Large intestine (tissue), 3 donors: ENCODE measurements at regions not wholly inside any gene's neighbourhood (a gene's known extent, or its start where the extent isn't known, plus 50 kb on each side); places are given as distances from the start of the nearest gene placed in this dataset.

Experiments used
- DNase-seq, 2 donors: peaks; one replicate each; pipeline versions ENCODE4 v3.0.0 to v3.0.0-alpha.2; 2013
- H3K27ac ChIP-seq: one replicate; pipeline ENCODE4 v1.5.1; 2013; ENCODE audit warnings: low read length
- H3K27me3 ChIP-seq: 2 replicates; pipeline ENCODE4 v1.6.1; 2013; ENCODE audit warnings: low read length; ENCODE audit not compliant: control insufficient read depth, insufficient read depth
- H3K36me3 ChIP-seq: 2 replicates; pipeline ENCODE4 v1.6.1; 2013; ENCODE audit warnings: low read length; ENCODE audit not compliant: control insufficient read depth, insufficient read depth
- H3K4me1 ChIP-seq: one replicate; pipeline ENCODE4 v1.6.1; 2013; ENCODE audit warnings: low read length; ENCODE audit not compliant: control insufficient read depth, insufficient read depth
- H3K4me3 ChIP-seq: one replicate; pipeline ENCODE4 v1.5.1; 2013; ENCODE audit warnings: low read length
- H3K9me3 ChIP-seq: one replicate; pipeline ENCODE4 v1.6.1; 2013; ENCODE audit warnings: mild to moderate bottlenecking, low read depth, low read length, moderate library complexity; ENCODE audit not compliant: control insufficient read depth
- WGBS: methylation state at CpG from one replicate; pipeline ENCODE4 v1.1.5; 2013; ENCODE audit warnings: low lambda C conversion rate; ENCODE audit not compliant: insufficient coverage; 5-methylcytosine and 5-hydroxymethylcytosine counted together

DNA sequence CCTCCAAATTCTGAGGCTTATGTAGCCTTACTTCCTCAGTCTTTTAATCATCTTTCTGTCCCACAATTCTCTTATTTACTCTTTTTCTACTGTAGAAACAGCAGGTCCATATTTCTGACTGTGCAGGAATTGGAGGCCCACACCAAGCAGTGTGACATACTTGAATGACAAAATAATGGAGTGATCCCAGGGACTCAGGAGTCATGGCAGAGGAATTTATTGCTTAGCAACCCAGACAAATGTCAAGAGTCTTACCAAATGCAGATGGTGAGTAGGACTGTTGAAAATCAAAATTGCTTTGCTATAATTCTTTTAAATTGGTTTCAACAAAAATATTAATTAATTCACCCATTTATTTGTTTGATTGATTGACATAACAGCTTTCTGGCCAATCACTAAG, 59.9 kb downstream of the HTR1B start:
- no peak for DNase-seq
- H3K4me3 ChIP-seq, result no peak overlapping the region

DNA sequence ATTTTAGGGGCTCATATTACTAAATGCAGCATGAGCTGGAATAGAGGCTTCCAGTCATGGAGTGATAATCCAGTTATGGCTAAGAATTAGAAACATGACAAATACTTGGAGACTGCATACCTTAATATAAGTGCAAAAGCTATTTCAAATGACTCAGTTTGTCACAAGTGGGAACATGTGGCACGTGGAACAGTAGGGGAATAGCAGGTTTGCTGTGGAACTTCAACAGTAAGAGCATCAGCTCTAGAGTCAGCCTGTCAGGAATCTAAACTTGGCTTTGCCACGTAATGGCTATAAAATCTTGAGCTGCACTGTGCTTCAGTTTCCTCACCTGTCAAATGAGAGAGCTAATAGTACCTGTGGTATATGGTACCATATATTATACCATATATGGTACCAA, 62.1 kb downstream of the HTR1B start:
- no peak overlapping the region for H3K4me3 ChIP-seq
- no peaks in the 10 kb centered on the region for H3K4me1 ChIP-seq
- H3K9me3 ChIP-seq, result no peaks in the 10 kb centered on the region
- no peak overlapping the region for H3K27ac ChIP-seq
- H3K36me3 ChIP-seq, result no peaks in the 10 kb centered on the region
- WGBS, result no CpG with 5 or more reads among the region's 2 CpGs
- no peaks in the 10 kb centered on the region for H3K27me3 ChIP-seq
- DNase-seq, result no peak

More for the DNA sequence above, 59.9 kb downstream of the HTR1B start:
- Histone ChIP-seq H3K27ac (no peak overlapping the region), H3K4me1 (no peaks in the 10 kb centered on the region), H3K36me3 (no peaks in the 10 kb centered on the region), H3K9me3 (no peaks in the 10 kb centered on the region), H3K27me3 (no peaks in the 10 kb centered on the region)

DNA sequence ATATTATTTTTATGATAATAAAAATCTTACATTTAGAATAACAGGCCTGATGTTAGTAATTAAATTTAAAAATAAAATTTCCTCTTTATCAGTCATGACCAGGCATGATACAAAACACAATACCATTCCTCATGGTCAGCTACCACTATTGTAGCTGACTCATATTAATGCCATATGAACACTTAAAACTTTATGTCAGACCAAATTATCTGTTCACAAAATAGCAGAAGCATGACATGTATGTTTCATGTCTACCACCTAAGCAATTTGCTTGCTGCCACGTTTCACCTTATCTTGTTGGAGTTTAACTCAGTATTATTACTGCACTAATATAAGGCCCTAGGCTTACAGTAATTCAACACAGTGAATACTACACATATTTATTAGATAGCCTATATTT, 65.7 kb downstream of the HTR1B start:
- H3K4me1 ChIP-seq, result no peaks in the 10 kb centered on the region
- no peaks in the 10 kb centered on the region for H3K27me3 ChIP-seq
- H3K27ac ChIP-seq, result no peak overlapping the region
- no peaks in the 10 kb centered on the region for H3K9me3 ChIP-seq
- no peak overlapping the region for H3K4me3 ChIP-seq
- DNase-seq, result no peak
- WGBS, result no CpG with 5 or more reads among the region's 1 CpG
- H3K36me3 ChIP-seq, result no peaks in the 10 kb centered on the region

DNA sequence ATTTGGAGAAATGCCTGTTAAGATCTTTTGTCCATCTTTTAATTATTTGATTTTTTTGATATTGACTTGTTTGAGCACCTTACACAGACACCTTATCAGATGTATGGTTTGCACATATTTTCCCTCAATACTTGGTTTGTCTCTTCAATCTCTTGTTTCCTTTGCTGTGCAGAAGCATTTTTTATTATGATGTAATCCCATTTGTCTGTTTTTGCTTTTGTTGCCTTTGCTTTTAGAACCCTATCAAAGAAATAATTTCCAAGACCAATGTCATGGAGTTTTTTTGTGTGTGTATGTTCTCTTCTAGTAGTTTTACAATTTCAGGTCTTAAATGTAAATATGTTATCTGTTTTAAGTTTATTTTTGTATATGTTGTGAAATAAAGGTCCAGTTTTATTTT, 73.9 kb downstream of the HTR1B start:
- Histone ChIP-seq H3K4me1 (no peaks in the 10 kb centered on the region), H3K27ac (no peak overlapping the region), H3K9me3 (no peaks in the 10 kb centered on the region), H3K4me3 (no peak overlapping the region), H3K27me3 (no peaks in the 10 kb centered on the region), H3K36me3 (no peaks in the 10 kb centered on the region)
- no peak for DNase-seq

DNA sequence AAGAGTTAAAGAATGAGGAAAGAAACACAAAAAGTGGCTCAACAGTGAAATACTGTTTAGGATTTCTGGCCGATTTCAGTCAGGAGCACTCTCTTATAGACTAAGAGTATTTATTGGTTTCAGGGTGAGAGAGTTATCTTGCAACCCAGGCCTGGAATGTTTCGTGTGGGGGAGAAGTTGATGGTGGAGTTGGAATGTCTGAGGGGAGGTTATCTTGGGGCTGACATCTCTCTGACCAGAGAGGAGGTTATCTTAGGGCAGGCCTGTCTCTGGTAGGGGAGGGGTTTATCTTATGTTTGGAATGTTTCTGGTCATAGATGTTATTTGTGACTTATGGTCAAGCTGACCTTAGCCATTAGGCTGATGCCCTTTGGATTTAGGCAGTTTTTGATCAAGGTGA, 80.3 kb downstream of the HTR1B start:
- WGBS, result 40% methylated on average over 1 of the region's 2 CpGs
- no peaks in the 10 kb centered on the region for H3K4me1 ChIP-seq
- no peak for DNase-seq

DNA sequence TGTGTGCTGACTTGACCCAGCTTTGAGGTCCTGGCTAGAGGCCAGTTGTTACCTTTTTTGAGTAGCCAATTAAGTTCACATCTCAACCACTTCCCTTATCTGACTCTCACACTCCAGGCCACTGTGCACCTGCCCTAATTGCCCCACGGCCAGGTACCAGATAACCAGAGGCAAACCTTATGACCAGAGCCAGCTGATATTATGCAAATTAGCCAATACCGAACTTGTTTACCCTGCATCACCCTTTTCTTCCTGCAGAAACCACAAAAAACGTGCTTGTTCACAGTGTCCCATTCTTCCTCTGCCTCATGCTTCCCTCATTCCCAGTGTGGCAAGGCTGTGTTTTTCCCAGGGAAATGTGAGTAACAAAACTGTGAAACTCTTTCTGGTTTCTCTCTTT, 89.3 kb downstream of the HTR1B start:
- H3K4me3 ChIP-seq, result no peak overlapping the region
- H3K36me3 ChIP-seq, result no peaks in the 10 kb centered on the region
- no peak for DNase-seq
- 53% methylated on average over 2 of the region's 3 CpGs for WGBS
- H3K27ac ChIP-seq, result no peak overlapping the region
- no peaks in the 10 kb centered on the region for H3K4me1 ChIP-seq
- H3K27me3 ChIP-seq, result no peaks in the 10 kb centered on the region
- no peaks in the 10 kb centered on the region for H3K9me3 ChIP-seq

More for the DNA sequence above, 80.3 kb downstream of the HTR1B start:
- Histone ChIP-seq H3K4me3 (no peak overlapping the region), H3K27me3 (no peaks in the 10 kb centered on the region), H3K36me3 (no peaks in the 10 kb centered on the region), H3K27ac (no peak overlapping the region), H3K9me3 (no peaks in the 10 kb centered on the region)

DNA sequence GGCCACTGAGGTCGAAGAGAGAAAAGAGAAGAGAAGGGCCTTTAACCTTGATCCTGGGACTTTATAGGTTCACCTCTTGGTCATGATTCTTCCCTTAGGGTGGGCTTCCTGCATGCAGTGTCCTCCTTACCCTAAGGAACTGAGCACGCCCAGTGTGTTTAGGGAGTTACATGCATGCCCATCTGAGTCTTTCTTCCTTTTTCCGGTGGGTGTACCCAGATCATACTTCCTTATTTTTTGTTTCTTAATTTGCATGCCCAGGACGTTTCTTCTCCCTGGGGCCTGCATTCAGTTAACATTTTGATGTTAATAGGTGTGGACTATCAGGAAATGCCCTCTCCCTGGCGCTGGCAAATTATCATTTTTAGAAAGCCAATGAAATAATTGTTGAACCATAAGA, 91.5 kb downstream of the HTR1B start:
- Histone ChIP-seq H3K4me1 (no peaks in the 10 kb centered on the region), H3K27ac (no peak overlapping the region), H3K9me3 (no peaks in the 10 kb centered on the region), H3K4me3 (no peak overlapping the region), H3K27me3 (no peaks in the 10 kb centered on the region), H3K36me3 (no peaks in the 10 kb centered on the region)
- 71% methylated on average over 2 of the region's 5 CpGs for WGBS
- no peak for DNase-seq

DNA sequence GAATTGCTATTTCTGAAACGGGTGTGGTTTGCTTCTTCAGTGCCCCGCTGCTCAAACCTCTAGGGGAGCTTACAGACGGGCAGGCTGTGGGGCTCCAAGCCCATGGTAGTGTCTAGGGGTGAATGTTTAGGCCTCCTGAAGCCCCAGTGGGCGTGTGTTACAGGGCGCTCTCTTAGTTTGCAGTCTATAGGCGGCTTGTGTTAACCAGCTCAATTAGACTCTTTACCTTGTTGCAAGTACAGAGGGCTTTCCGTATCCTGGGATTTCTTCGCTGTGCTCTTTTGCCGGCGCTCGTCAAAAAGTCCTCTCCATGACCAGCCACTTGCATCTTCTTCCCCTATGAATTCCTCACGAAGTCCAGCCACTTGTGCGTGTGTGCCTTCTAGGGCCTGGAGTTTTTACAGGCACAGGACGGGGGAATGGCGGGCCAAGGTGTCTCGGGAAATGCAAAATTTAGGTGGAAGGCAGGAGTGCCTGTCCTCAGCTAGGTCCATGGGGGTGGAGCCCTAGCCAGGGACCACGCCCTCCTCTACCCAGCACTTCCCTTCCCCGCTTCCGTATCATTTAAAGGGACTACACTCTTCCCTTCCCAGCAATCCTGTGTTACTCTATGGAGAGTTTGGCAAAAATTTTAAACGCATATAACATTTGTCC, 94.5 kb downstream of the HTR1B start:
- Histone ChIP-seq H3K27me3 (no peaks in the 10 kb centered on the region), H3K4me1 (no peaks in the 10 kb centered on the region), H3K36me3 (no peaks in the 10 kb centered on the region), H3K9me3 (no peaks in the 10 kb centered on the region), H3K4me3 (peak overlapping the region; percentile 38), H3K27ac (no peak overlapping the region)
- DNase-seq, result peak; percentile 6 to 24
- WGBS, result 63% methylated on average over 2 of the region's 20 CpGs

DNA sequence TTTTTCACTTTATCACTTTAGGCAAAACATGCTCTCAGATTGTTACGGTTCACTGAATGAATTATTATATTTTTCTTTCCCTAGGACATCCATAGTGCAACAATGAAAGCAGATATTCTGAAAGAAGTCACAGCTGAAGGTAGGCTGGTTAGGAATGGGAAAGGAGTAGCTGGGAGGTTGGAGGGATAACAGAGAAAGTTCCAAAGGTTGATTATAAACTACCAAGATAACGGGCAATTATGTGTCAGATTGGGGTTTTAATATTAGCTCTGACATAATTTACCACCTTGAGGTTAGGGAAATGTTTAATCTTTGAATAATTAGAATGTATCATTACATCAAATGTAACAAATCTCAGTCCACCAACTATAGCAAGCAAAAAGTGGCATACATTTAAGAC, 96.5 kb downstream of the HTR1B start:
- Histone ChIP-seq H3K27me3 (no peaks in the 10 kb centered on the region), H3K4me3 (no peak overlapping the region), H3K27ac (no peak overlapping the region), H3K9me3 (no peaks in the 10 kb centered on the region), H3K36me3 (no peaks in the 10 kb centered on the region), H3K4me1 (no peaks in the 10 kb centered on the region)
- DNase-seq, result no peak
- WGBS, result 40% methylated on average over 1 of the region's 2 CpGs

DNA sequence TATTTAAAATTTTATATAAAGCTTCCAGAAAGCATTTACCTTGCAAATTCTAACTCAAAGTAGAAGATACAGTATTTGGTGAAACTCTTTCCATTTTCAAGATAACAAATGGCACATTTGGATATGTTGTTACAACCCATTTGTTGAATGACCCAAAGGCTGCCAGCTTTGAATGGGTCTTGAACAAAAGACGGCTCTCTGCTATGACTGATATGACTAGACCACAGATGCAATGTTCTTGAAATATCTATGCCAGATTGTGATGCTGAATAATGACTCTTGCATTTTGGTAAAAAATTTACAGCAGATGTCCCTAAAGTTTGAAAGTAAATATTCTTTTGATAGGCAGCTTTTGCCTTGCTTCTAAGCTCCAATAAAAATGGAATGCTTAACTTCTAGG, 99.6 kb downstream of the HTR1B start:
- H3K9me3 ChIP-seq, result no peaks in the 10 kb centered on the region
- WGBS, result no CpG with 5 or more reads among the region's 1 CpG
- no peak overlapping the region for H3K4me3 ChIP-seq
- no peaks in the 10 kb centered on the region for H3K27me3 ChIP-seq
- H3K4me1 ChIP-seq, result no peaks in the 10 kb centered on the region
- no peaks in the 10 kb centered on the region for H3K36me3 ChIP-seq
- DNase-seq, result no peak
- no peak overlapping the region for H3K27ac ChIP-seq

DNA sequence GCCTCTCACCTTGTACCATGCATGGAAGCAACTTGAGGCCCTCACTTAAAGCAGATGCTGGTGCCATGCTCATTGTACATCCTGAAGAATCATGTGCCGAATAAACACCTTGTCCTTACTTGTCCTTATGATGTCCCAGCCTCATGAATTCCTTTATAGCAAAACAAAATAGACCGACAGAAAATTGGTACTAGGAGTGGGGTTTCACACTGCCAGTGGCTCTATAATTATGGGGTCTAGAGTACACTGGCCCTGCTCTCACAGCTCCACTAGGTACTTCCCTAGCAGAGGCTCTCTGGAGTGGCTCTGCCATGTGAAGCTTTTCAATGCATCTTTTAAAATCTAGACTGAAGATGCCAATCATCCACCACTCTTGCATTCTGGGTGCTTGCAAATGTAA, 101.2 kb downstream of the HTR1B start:
- no CpG with 5 or more reads among the region's 2 CpGs for WGBS

More for the DNA sequence above, 101.2 kb downstream of the HTR1B start:
- H3K4me1 ChIP-seq, result no peaks in the 10 kb centered on the region
- no peak overlapping the region for H3K27ac ChIP-seq
- H3K9me3 ChIP-seq, result no peaks in the 10 kb centered on the region
- no peaks in the 10 kb centered on the region for H3K27me3 ChIP-seq
- no peak for DNase-seq
- no peak overlapping the region for H3K4me3 ChIP-seq
- H3K36me3 ChIP-seq, result no peaks in the 10 kb centered on the region
